ENCODE measurements at regions not wholly inside any gene's neighbourhood (a gene's known extent, or its start where the extent isn't known, plus 50 kb on each side); places are given as distances from the start of the nearest gene placed in this dataset.

GRCh38 chr2:238728330-238729260, 119.3 kb upstream of the TWIST2 start:
- intact Hi-C loops (cut with DNase I) = no loop called here
- Histone ChIP-seq H3K36me3 (no peaks in the 10 kb centered on the region), H3K4me1 (peaks cover 0 to 36% (median 9%) of the 10 kb centered on the region in 3 donors), H3K4me3 (peak overlapping the region in 1 of 4 donors; percentile 0), H3K27me3 (no peaks in the 10 kb centered on the region), H3K9me3 (no peaks in the 10 kb centered on the region), H3K27ac (peak overlapping the region; percentile 71 to 92 (median 86))
- 17 to 21% methylated on average over 10 to 13 of the region's 13 CpGs for WGBS, 2 donors
- no peak for DNase-seq
- TF ChIP-seq, protein P1, sequence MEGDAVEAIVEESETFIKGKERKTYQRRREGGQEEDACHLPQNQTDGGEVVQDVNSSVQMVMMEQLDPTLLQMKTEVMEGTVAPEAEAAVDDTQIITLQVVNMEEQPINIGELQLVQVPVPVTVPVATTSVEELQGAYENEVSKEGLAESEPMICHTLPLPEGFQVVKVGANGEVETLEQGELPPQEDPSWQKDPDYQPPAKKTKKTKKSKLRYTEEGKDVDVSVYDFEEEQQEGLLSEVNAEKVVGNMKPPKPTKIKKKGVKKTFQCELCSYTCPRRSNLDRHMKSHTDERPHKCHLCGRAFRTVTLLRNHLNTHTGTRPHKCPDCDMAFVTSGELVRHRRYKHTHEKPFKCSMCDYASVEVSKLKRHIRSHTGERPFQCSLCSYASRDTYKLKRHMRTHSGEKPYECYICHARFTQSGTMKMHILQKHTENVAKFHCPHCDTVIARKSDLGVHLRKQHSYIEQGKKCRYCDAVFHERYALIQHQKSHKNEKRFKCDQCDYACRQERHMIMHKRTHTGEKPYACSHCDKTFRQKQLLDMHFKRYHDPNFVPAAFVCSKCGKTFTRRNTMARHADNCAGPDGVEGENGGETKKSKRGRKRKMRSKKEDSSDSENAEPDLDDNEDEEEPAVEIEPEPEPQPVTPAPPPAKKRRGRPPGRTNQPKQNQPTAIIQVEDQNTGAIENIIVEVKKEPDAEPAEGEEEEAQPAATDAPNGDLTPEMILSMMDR (IDR thresholded peaks at IDR 0.05) = no peak
- no peak for TF ChIP-seq POLR2A (IDR thresholded peaks at IDR 0.05)

- H3K36me3 ChIP-seq = no peaks in the 10 kb centered on the region
- H3K27me3 ChIP-seq = no peaks in the 10 kb centered on the region
- H3K4me1 ChIP-seq = peaks cover 0 to 36% (median 9%) of the 10 kb centered on the region in 3 donors
- TF ChIP-seq, protein P1 (IDR thresholded peaks at IDR 0.05) = no peak
- TF ChIP-seq POLR2A (IDR thresholded peaks at IDR 0.05) = no peak
- no peaks in the 10 kb centered on the region for H3K9me3 ChIP-seq
- H3K27ac ChIP-seq = peak overlapping the region; percentile 50 to 92 (median 86)
- H3K4me3 ChIP-seq = no peak overlapping the region
- DNase-seq = no peak
- WGBS, 2 donors = 71 to 90% methylated on average over 2 to 5 of the region's 11 CpGs
- intact Hi-C loops (cut with DNase I) = no loop called here
Observed at GRCh38 chr2:238729261-238729935, 118.5 kb upstream of the TWIST2 start.

DNA sequence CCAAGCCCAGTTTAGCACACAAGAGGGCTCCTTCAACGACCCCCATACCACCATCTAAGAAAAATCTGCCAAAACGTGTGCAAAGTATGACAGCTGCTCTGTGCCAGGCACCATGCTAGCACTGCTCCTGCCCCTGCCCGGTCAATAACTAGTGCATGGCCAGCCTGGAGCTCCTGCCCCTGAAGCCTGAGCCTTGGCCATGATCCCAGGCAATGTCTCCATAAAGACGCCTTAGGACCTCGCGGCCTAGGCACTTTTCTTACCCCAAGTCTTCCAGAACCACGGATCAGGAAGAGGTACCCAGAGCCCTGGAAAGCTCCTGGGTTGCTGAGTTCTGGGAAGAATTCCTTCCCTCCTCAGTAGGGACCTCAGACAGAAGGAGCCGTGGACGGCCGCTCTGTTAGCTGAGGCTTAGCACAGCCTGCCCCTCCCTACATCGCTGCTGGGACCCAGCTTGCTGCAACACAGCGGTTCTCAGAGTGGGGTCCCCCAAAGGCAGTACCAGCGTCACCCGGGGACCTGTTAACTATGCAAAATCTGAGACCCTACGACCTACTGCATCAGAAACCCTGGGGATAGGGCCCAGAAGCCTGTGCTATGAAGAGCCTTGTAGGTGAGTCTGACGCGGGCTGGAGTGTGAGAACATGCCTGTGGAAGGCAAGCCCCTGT, 117.8 kb upstream of the TWIST2 start:
- TF ChIP-seq POLR2A (IDR thresholded peaks at IDR 0.05) = no peak
- TF ChIP-seq, protein P1 (IDR thresholded peaks at IDR 0.05) = no peak
- no peak for DNase-seq
- Histone ChIP-seq H3K4me3 (no peak overlapping the region), H3K27me3 (no peaks in the 10 kb centered on the region), H3K4me1 (peaks cover 0 to 36% (median 9%) of the 10 kb centered on the region in 3 donors), H3K27ac (peak overlapping the region in 3 of 4 donors; percentile 82 to 92 (median 90)), H3K9me3 (no peaks in the 10 kb centered on the region), H3K36me3 (no peaks in the 10 kb centered on the region)
- 77 to 87% methylated on average over 9 to 13 of the region's 17 CpGs for WGBS, 2 donors
- intact Hi-C loops (cut with DNase I) = no loop called here

- Histone ChIP-seq H3K4me1 (peaks cover 0 to 36% (median 9%) of the 10 kb centered on the region in 3 donors), H3K27me3 (no peaks in the 10 kb centered on the region), H3K9me3 (no peaks in the 10 kb centered on the region), H3K4me3 (no peak overlapping the region), H3K36me3 (no peaks in the 10 kb centered on the region), H3K27ac (no peak overlapping the region)
- intact Hi-C loops (cut with DNase I) = no loop called here
- TF ChIP-seq POLR2A (IDR thresholded peaks at IDR 0.05) = no peak
- TF ChIP-seq, protein P1 (IDR thresholded peaks at IDR 0.05) = no peak
- WGBS, 2 donors = 83 to 92% methylated on average over 4 of the region's 4 CpGs
- no peak for DNase-seq
Observed at GRCh38 chr2:238730881-238731280, 117.0 kb upstream of the TWIST2 start.
